GM11168 (cell line): ENCODE measurements at regions not wholly inside any gene's neighbourhood (a gene's known extent, or its start where the extent isn't known, plus 50 kb on each side); places are given as distances from the start of the nearest gene placed in this dataset.
"Not testable (repeated sequence)": the region's sequence is repeated elsewhere in the genome, so short reads cannot be mapped to it uniquely, and the experiment has no call there.

Experiments used
- in situ Hi-C: fragments of 300-500 bp; cut with MboI; formaldehyde crosslinking; loops from one replicate; pipeline ENCODE4 v1.12.0; 2022; ENCODE audit warnings: low sequenced_read_pairs; ENCODE audit not compliant: unreplicated experiment

GRCh38 chr3:10653866-10654611 lies 148.7 kb upstream of the ATP2B2 start:
- in situ Hi-C loops: no loop called here

- in situ Hi-C loops: no loop called here
Measured at GRCh38 chr3:10655105-10655504, 149.7 kb upstream of the ATP2B2 start.

- in situ Hi-C loops: not testable (repeated sequence)
Measured at GRCh38 chr3:10657339-10657738, 152.0 kb upstream of the ATP2B2 start.

GRCh38 chr3:10665592-10665991 lies 150.4 kb upstream of the SLC6A11 start:
- in situ Hi-C loops: no loop called here

- in situ Hi-C loops: no loop called here
Measured at GRCh38 chr3:10666621-10667020, 149.4 kb upstream of the SLC6A11 start.

GRCh38 chr3:10667269-10667668 lies 148.8 kb upstream of the SLC6A11 start:
- in situ Hi-C loops: no loop called here

GRCh38 chr3:10667901-10668476 lies 148.0 kb upstream of the SLC6A11 start:
- in situ Hi-C loops: no loop called here

- in situ Hi-C loops: no loop called here
Measured at GRCh38 chr3:10669490-10670048, 146.5 kb upstream of the SLC6A11 start.

- in situ Hi-C loops: no loop called here
Measured at GRCh38 chr3:10672422-10672821, 143.6 kb upstream of the SLC6A11 start.

GRCh38 chr3:10674578-10674977 lies 141.4 kb upstream of the SLC6A11 start:
- in situ Hi-C loops: no loop called here

- in situ Hi-C loops: no loop called here
Measured at GRCh38 chr3:10676905-10677304, 139.1 kb upstream of the SLC6A11 start.

- in situ Hi-C loops: no loop called here
Measured at GRCh38 chr3:10678796-10679376, 137.1 kb upstream of the SLC6A11 start.

- in situ Hi-C loops: no loop called here
Measured at GRCh38 chr3:10680796-10681195, 135.2 kb upstream of the SLC6A11 start.

- in situ Hi-C loops: no loop called here
Measured at GRCh38 chr3:10682692-10683091, 133.3 kb upstream of the SLC6A11 start.

- in situ Hi-C loops: no loop called here
Measured at GRCh38 chr3:10683106-10683505, 132.9 kb upstream of the SLC6A11 start.

GRCh38 chr3:10688126-10688525 lies 127.9 kb upstream of the SLC6A11 start:
- in situ Hi-C loops: no loop called here

- in situ Hi-C loops: no loop called here
Measured at GRCh38 chr3:10688548-10689172, 127.4 kb upstream of the SLC6A11 start.

- in situ Hi-C loops: no loop called here
Measured at GRCh38 chr3:10692039-10692622, 123.9 kb upstream of the SLC6A11 start.

GRCh38 chr3:10693457-10693856 lies 122.6 kb upstream of the SLC6A11 start:
- in situ Hi-C loops: no loop called here

GRCh38 chr3:10694179-10694578 lies 121.8 kb upstream of the SLC6A11 start:
- in situ Hi-C loops: no loop called here

- in situ Hi-C loops: not testable (repeated sequence)
Measured at GRCh38 chr3:10695186-10695585, 120.8 kb upstream of the SLC6A11 start.
